ENCODE measurements at regions not wholly inside any gene's neighbourhood (a gene's known extent, or its start where the extent isn't known, plus 50 kb on each side); places are given as distances from the start of the nearest gene placed in this dataset.

DNA sequence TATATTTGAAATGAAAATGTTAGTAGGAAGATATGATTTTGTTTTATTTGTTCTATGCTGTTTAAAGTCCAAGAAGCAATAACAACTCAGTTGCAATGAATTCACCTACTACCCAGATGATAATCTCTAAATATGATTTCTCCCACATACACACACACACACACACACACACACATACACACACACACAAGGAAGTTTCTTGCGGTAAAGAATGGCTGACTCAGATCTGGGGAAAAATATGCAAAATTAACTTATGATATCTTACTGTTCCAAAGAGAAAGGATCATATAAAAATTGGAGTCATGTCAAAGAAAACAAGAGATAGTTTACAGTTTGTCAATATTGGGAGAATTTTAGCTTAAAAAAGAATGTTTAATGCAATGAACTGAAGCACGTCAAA lies 456.7 kb downstream of the SLC16A7 start:
- DNase-seq = no peak

DNA sequence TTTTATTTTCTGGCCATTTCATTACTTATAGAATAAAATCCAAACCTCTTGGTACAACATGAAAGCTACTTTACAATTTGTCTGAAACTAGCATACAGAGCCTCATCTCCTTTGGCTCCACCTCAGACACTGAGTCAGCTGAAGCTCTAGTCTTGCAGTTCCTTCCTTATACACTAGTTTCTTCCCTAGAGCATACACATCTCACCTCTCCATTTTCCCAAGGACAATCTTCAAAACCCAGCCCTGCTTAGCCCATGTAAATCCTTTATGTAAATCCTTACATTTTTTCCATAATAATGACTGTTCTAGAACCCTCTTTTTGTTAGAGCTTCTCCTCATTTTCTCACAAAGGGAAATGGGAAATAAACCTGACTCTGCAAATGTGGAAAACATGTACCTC lies 463.4 kb downstream of the SLC16A7 start:
- no peak for DNase-seq

DNA sequence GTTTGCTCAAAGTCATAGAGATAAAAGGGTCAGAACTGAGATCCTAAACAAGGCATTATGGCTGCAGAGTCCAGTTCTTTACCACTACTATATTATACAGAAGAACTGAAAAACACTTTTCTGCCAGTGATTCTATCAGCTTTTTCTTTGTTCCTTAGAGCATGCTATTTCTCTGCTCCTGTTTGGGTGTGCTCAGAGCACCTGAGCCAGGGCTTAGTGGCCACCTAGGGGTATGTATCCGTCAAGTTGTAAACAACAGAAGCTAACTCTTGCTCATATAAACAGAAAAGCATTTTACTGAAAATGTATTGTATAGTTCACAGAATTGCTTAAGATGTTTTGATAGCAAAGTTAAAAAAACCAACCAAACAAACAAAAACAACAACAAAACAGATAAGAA lies 470.8 kb downstream of the SLC16A7 start:
- no peak for DNase-seq

DNA sequence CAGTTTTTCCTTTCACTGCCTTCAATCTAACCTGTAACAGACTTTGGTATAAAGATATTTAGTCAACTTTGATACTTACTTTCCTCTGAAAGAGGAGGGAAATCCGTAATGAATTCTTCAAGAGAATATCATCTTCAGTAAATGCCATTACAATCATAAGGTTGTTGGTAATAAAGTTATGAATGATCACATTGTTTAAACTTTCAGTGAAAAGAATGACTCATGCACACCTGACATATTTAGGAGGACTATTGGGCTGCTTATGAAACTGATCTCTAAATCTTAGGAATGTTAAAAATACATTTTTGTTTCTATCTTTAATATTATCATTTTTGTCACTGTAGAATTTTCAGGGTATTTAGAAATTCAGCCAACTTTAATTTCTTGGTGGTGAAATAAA lies 474.7 kb downstream of the SLC16A7 start:
- DNase-seq = no peak

DNA sequence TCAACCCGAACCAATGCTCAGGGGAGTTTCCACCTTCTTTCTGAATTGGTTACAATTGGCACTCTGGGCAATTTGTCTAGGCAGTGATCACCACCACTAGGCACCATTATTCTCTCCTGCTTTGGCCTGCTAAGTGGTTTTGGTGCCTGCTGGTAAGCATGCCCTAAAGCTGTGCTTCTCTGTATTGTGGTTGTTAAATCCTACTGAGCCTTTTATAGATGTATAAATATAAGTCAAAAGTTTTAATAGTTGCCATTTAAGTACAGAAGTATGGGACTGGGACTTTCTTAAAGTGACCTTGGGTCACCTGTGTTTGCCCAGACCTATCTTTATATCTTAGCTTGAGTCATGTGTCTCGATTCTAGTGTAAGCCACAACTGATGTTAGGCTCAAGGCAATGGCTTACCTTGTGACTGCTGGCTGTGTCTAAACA lies 475.9 kb downstream of the SLC16A7 start:
- no peak for DNase-seq

DNA sequence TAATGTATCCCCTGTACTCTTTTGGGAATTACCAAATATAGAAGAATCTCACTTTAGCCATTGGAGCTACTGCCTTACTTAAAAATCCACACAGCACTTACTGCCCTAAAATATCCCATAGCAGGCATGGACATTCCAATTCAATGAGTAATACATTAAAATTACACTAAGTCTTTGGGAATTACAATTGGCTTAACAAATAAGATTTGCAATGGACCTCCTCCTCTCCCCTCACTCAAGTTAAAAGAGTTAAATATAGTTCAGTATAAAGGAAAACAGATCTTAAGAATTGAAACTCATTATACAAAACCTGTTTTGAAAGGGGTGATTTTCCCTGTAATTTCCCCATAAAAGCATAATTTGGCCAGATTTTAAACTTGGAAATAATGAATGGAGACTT lies 477.1 kb downstream of the SLC16A7 start:
- no peak for DNase-seq

DNA sequence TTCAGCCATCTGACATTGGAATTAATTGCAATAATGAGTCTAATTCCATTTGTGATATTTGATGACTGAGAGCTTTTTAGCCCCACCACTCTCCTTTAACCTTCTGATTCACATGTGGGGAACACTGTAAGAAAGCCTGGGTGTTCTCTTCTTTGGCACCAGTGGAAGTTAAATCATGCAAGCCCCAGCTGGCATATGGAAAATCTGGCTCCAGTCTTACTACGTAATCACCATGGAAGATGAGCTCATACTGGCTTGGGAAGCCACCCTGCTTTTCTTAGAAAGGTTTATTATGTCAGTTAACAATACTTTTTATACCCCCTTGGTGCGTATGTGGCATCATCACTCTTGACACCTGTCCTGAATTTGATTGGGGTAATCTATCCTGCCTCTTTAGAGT lies 479.3 kb downstream of the SLC16A7 start:
- DNase-seq = no peak

DNA sequence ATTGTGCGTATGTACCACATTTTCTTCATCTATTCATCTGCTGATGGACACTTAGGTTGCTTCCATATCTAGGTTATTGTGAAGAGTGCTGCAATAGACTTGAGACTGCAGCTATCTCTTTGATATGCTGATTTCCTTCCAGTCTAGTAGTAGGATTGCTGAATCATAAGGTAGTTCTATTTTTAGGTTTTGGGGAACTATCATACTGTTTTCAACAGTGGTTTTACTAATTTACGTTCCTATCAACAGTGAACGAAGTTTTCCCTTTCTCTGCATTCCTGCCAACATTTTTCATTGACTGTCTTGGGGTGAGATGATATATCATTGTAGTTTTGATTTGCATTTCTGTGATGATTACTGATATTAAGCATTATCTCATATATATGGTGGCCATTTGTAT lies 482.2 kb downstream of the SLC16A7 start:
- no peak for DNase-seq

DNA sequence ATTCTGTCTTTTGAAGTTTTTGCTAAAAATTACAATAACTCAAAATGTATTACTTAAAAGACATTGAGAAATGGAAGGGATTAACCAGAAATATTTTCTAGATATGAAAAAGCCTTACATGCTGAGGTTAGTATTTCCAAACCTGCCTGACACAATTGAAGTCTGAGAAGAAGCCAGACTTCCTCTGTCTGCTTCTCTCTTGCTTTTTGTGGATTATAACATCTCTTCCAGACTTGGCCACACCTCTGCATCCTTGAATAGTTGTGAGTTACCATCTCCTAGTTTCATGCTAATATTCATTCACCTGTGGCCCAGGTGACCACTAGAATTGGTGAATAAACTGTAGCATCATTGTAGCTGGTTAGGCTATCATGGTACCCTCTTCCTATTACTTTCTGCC lies 497.6 kb downstream of the SLC16A7 start:
- DNase-seq = no peak

DNA sequence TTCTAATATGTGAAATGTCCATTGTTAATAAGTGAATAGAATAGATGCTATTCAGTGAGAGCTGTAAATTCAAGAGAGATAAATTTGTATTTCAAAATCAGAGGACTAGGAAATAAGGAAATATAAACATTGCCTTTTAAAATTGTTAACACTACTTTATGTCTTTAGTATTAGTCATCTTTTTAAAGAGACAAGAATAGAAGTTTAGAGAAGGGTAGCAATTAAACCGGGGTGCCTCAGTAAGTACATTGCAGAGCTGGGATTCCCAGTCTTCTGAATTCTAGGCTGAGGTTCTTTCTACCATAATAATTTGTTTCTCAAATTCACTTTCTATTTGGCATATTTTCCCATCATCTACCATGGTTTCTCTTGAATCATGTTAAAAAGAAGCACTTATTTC lies 498.6 kb downstream of the SLC16A7 start:
- no peak for DNase-seq

DNA sequence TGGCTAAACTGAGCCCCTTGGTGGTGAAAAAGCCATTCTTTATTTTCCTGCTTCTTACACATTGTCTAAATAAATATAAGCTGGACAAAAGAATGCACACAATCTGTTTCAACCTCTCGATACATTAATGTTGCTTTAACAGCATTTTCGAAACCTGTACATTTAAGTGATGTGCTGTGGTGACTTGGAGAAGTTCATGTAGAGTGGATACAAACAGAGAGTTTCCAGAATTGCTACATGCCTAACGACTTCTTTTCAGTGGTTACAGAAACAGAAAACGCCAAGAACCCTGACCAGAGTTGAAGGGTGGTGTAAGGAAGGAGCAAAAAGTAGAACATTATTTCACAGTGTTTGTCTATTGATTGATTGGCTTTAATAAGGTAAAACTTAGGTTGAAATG lies 500.9 kb downstream of the SLC16A7 start:
- no peak for DNase-seq

DNA sequence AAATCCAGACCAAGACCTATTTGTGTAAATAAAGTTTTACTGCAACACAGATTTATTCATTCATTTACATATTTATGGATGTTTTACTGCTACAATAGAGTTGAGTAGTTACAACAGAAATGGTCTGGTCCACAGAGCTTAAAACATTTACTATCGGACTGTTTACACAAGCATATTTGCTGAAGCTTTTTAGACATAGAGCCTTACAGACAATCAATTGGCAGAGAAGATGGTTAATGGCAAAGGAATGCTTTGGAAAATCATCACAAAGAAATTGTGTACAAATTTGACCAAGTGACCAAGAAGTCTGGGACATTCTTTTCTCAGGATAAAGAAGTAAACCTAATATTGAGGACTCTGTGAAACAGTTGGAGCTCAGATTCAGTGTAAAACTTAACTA lies 504.3 kb downstream of the SLC16A7 start:
- no peak for DNase-seq

DNA sequence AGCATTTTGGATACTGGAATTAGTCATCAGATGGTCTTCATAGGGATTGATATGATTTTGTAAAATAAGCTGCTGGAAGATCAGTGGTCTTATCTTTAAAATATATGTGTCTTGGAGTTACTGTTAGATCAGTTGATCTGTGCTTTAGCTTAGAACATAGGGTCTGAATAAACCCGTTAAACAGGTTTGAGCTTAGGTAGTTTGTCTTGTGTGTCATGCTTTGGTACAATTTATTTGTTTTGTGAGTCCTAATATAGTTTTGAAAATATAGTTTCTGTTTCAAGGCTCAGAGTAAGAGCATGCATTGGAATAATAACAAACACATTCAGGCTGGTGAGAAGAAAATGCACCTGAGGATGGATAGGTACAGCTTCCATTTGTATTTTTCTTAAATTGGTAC lies 505.0 kb downstream of the SLC16A7 start:
- no peak for DNase-seq

DNA sequence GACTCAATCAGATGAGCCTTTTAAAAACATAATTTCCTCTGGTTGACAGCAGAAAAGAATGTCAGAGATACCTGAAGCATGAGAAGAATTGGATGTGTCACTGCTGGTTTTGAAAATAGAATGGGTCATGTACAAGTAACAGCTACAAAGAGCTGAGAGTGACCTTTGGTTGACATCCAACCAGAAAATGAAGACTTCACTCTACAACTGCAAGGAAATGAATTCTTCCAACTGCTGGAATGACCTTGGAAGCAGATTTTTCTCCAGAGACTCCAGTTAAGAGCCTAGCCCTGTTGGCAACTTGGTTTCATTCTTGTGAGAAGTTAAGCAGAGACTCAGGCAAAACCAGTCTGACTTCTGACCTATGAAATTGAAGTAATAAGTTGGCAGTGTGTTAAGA lies 505.9 kb downstream of the SLC16A7 start:
- DNase-seq = no peak

DNA sequence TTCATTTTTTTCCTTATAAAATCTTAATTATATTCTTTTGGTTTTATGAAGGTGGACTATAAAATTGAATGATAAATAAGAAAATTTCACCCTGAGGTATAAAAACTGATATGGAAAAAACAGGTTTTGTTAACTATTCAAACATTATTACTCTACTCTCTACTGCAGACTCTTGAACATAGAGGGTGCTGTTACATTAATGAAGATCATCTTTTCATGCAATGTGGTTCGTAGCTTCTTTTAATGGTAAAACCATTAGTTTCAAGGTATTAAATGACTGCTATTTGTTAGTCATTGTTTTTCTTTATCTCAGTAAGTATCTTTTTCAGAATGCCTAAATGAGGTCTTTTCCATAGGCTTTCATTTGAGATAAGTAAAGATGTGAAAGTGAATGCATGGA lies 510.4 kb downstream of the SLC16A7 start:
- no peak for DNase-seq

DNA sequence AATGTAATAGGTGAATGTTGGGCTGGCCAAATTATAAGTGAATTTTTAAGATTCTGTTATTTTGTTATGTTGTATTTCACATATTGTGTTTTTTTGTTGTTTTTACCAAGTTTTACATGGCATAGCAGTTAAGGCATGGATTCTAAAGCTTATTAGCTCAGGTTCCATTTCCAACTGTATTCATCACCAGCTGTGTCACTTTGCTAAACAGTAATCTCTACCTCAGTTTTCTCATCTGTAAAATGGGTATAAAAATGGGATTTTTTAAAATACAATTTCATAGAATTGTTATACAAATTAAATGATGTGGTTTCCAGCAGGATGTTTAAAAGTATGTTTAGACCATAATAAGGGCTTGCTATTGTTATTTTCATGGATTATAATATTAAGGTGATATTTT lies 512.2 kb downstream of the SLC16A7 start:
- DNase-seq = no peak

DNA sequence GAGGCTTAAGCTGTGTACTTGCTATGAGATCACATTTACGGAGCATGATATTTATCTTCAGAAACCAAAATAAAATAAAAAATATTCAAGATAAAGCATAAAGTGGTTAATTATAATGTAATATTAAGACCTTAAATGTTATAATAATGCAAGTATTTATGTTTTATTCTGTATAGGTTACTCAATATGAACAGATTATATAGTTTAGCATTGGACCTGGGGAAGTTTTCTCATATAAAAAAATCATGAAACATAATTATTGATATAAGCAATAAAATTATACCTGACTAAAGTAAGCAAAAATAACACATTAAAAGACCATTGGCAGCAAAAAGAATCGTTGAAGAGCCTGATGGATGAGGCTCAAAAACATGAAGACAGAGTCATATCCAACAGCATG lies 516.2 kb downstream of the SLC16A7 start:
- DNase-seq = no peak

DNA sequence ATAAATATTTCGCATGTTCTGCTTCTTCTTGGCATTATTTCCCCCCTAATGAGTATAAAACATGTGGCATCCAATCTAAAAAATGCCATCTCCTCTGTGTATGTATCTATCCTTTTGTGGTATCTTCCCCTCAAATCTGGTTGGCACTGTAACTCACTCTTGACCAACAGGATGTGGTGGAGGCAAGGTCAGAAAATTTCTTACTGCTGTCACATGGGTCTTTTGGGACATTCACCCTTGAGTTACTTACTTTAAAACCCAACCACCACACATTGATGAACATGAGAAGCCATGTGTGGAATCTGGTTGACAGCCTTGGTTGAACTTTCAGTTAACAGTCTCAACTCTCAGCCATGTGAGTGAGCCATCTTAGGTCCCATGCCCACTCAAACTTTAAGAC lies 516.9 kb downstream of the SLC16A7 start:
- no peak for DNase-seq

DNA sequence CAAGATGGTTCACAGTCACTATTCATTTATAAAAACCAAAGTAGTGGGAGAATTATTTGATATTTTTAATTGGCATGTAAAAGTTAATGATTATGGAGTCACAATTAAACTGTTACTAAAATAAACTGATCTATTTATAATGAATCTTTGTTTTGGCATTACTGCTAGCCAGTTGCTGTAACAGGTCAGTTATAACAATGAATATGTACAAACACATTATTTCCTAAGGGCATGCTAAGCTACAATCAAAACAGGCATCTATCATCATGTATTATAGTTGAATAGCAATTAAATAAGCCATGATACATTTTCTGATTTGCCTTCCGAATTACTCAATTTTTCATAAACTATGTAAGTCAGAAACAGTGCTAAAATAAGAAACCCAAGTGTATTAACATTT lies 518.3 kb downstream of the SLC16A7 start:
- DNase-seq = no peak

DNA sequence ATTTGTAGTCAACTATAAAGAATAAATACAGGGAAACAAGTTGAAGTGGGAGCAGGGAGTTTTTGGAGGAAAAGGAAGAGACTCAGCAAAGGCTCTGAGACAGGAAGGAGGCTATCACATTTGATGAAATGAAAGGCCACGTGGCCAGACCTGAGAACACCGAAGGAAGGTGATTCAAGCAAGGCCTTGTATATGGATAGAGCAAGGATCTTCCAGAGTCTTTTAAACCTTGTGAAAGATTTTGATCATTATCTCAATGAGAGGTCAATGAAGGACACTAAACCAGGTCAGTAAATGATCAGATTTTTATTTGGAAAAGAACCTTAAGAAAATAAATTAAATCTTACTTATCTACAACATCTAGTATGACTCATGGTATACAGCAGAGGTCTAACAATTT lies 523.5 kb downstream of the SLC16A7 start:
- no peak for DNase-seq

DNA sequence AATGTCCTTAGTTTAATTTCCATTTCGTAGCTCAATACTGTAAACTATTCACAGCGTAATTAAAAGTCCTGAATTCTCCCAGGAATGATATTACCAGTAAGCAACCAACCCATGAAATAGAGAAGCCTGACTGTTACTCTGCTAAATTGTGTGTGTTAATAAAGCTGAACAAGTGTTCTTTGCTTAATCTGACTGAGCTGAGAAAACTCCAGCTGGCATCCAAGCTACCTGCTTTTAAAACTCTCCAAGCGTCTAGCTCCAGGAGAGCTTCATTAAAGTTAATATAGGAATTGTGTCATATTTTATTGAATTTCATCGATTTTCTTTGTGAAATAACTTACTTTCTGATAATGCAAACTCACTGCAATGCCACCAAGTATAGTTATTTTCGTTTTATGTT lies 524.4 kb downstream of the SLC16A7 start:
- DNase-seq = no peak

DNA sequence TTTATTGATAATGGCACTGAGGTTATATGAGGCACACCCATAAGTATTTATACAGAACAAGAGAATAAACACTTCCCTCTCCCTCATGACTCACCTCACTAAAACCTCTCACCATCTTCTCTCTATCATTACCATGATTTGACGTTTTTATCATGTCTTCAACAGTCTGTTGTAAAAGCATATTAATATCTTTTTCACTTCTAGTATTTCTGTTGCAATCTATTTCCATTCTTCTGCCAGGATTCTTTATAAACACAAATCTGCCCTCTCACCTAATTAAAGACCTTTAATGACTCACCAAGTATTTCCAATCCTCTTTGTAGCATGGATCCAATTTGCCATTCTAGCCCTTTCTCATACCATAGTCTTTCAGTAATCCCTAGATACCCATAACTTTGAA lies 527.7 kb downstream of the SLC16A7 start:
- DNase-seq = no peak

DNA sequence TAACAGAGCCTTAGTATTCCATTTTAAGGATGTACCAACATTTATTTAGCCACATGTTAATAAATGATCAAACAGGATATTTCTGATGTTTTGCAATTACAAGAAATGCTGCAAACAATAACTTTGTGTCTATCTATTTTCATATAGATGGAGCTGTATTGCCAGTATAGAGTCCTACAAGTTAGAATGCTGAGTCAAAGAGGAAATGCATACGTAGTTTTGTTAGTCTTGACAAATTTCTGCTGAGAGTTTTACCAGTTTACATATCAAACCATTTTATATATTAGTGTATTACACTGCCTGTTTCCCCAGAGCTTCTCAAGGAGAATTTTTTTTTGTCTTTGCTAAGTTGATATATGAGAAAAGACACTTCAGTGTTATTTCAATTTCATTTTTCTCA lies 541.7 kb downstream of the SLC16A7 start:
- no peak for DNase-seq

DNA sequence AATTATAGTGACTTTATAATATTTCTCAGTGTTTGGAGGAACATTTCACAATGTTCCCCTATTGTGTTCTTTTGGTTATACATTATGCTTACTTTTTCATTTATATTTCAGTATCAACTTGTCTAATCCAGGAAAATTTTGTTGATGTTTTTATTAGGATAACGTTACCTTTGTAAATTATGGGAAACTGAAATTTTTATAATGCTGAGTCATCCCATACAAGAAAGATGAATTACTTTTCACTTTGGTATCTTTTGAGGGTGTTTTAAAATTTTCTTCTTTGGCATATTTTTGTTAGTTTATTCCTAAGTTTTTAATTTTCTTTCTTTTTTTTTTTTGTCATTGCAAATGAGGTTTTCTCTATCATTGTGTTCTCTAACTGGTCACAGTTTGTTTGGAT lies 542.7 kb downstream of the SLC16A7 start:
- DNase-seq = no peak

DNA sequence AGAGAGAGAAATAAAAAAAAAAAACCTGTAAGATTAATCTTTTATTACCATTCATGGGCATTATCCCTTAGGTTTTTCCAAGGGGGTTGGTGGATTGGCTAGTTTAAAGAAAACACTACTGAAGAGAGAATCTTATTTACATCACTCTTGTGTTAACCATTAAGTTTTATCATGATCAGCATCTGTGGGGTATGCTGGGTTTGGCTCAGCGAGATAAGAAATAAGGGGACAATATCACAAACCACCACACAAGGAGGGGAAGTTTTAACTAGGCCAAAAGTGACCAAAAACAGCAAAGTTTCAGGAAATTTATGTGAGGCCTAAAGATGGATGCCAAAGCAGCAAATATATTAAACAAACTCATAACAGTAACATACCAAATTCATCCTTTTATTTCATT lies 548.6 kb downstream of the SLC16A7 start:
- DNase-seq = no peak

DNA sequence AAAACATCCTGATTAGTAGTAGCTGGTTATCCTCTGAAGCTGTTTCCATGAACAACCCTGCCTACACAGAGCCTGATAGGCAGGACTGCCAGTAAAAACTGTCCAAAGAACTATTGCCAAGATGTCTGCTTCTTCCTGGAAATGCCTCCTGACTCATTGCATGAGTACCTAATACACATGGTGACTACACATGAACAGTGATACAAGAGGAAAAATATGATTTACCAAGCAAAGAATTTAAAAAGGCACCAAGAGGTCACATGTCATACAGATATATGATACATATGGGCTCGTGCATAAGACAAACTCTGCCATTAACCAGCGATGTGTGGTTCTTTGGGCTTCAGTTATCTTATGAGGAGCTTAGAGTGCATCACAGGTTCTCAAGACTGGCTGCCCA lies 552.3 kb downstream of the SLC16A7 start:
- no peak for DNase-seq
